ENCODE measurements at regions not wholly inside any gene's neighbourhood (a gene's known extent, or its start where the extent isn't known, plus 50 kb on each side); places are given as distances from the start of the nearest gene placed in this dataset.

DNA sequence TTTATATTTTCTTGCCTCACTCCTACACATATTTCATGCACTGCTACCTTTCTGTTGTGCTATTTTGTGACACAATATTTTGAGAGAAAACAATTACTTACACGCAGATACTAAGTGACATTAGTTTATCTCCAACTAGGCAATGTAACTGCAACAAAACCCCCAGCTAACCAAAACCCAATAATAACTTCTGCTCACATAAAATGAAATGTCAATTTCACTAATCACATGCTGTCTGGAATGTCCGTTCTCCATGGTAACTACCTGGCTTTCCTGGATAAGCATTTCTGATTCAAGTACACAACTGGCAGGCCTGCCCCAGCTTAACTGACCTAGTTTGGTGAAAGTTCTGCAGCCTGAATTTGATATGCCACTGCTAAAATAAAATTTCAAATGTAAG is 313.5 kb downstream of the TMA16 start:
- H3K27me3 Mint-ChIP-seq: peaks cover 3% of the 10 kb centered on the region
- no peak for DNase-seq (ENCODE audit: extremely low spot score, unreplicated experiment)
- no peaks in the 10 kb centered on the region for H3K9me3 Mint-ChIP-seq
- TF ChIP-seq, protein P1, sequence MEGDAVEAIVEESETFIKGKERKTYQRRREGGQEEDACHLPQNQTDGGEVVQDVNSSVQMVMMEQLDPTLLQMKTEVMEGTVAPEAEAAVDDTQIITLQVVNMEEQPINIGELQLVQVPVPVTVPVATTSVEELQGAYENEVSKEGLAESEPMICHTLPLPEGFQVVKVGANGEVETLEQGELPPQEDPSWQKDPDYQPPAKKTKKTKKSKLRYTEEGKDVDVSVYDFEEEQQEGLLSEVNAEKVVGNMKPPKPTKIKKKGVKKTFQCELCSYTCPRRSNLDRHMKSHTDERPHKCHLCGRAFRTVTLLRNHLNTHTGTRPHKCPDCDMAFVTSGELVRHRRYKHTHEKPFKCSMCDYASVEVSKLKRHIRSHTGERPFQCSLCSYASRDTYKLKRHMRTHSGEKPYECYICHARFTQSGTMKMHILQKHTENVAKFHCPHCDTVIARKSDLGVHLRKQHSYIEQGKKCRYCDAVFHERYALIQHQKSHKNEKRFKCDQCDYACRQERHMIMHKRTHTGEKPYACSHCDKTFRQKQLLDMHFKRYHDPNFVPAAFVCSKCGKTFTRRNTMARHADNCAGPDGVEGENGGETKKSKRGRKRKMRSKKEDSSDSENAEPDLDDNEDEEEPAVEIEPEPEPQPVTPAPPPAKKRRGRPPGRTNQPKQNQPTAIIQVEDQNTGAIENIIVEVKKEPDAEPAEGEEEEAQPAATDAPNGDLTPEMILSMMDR (conservative IDR thresholded peaks at IDR 0.05): no peak
- H3K36me3 Mint-ChIP-seq: no peaks in the 10 kb centered on the region
- H3K4me3 Mint-ChIP-seq: no peak overlapping the region
- H3K4me1 Mint-ChIP-seq (ENCODE audit: unreplicated experiment): peaks cover 6% of the 10 kb centered on the region
- H3K27ac Mint-ChIP-seq: no peak overlapping the region

DNA sequence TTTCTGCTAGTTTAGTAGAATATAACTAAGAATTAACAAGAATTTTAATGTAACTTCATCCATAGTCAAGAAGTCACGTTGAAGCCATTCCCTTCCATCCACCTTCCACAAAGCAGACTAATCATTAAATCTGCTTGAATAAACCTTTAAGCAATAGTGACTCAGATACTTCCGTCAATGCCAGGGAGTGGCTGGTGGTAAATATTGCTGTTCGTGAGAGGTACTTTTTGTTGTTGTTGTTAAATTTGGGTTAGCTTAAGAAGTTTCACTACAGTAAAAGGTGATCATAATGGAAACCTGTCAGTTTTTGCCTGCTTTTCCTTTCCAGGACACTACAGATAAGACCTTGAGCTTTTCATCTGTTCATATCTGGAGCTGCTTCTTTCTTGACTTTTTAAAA is 316.3 kb downstream of the TMA16 start:
- no peaks in the 10 kb centered on the region for H3K36me3 Mint-ChIP-seq
- TF ChIP-seq, protein P1 (conservative IDR thresholded peaks at IDR 0.05): no peak

DNA sequence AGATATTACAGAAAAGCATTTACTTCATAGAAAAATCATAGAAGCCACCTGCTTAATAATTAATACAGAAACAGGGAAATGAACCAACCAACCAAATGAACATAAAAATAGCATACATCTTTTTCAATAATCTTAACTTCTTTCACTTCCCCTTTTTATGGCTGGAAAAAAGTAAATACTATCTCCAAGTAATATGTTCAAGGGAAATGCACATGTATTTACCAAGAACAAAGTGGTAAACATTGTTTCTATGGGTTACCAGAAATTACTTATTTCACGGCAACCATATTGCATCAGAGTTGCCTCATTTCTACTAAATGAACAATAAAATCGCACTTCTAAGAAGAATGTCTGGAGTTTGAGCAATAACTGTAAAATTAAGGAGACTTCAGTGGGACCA is 321.3 kb downstream of the TMA16 start:
- H3K27ac Mint-ChIP-seq: no peak overlapping the region
- no peaks in the 10 kb centered on the region for H3K9me3 Mint-ChIP-seq
- TF ChIP-seq, protein P1 (conservative IDR thresholded peaks at IDR 0.05): no peak
- no peak overlapping the region for H3K4me3 Mint-ChIP-seq
- H3K36me3 Mint-ChIP-seq: no peaks in the 10 kb centered on the region
- DNase-seq (ENCODE audit: extremely low spot score, unreplicated experiment): no peak
- H3K4me1 Mint-ChIP-seq (ENCODE audit: unreplicated experiment): no peaks in the 10 kb centered on the region
- H3K27me3 Mint-ChIP-seq: no peaks in the 10 kb centered on the region

More for the DNA sequence above, 316.3 kb downstream of the TMA16 start:
- Mint-ChIP-seq H3K27me3 (peaks cover 2% of the 10 kb centered on the region), H3K4me3 (no peak overlapping the region), H3K27ac (no peak overlapping the region), H3K9me3 (no peaks in the 10 kb centered on the region), H3K4me1 (ENCODE audit: unreplicated experiment) (peaks cover 6% of the 10 kb centered on the region)
- no peak for DNase-seq (ENCODE audit: extremely low spot score, unreplicated experiment)

DNA sequence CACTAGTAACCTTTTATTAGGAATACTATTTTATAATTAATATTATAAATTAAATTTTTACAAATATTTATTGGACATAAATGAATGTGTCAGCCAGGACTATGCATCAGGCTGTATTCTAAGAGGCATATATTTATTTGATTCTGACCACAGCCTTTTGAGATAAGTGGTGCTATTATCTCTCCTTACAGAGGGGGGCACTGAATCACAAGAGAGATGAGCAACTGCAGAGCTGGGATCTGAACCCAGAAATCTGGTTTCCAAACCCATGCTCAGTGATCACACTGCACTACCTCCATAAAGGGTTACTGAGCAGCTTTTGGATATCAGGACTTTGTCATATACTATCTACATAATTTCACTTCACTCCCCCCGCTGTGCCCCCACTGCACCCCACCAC is 322.0 kb downstream of the TMA16 start:
- Mint-ChIP-seq H3K27me3 (no peaks in the 10 kb centered on the region), H3K9me3 (no peaks in the 10 kb centered on the region), H3K27ac (no peak overlapping the region), H3K4me3 (no peak overlapping the region), H3K36me3 (no peaks in the 10 kb centered on the region), H3K4me1 (ENCODE audit: unreplicated experiment) (no peaks in the 10 kb centered on the region)
- no peak for DNase-seq (ENCODE audit: extremely low spot score, unreplicated experiment)
- TF ChIP-seq, protein P1 (conservative IDR thresholded peaks at IDR 0.05): no peak

DNA sequence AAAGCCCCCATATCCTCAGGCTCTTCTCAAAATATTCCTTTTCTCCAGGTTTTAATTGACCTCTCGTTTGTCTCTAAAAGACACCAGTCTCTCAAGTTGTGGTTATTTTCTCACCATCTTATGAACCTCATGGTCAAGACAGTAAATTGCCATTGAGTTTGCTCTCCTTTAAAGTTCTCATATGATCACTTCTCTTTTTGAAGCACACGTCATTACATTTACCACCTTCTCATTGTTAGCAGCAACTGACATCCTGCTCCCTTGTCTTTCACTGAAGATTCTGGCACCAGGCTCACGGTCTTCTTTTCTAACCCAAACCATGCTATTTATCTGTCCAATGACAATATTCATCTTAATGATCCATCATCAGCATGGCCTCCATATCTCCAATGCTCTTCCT is 324.2 kb downstream of the TMA16 start:
- Mint-ChIP-seq H3K9me3 (no peaks in the 10 kb centered on the region), H3K4me3 (no peak overlapping the region), H3K4me1 (ENCODE audit: unreplicated experiment) (no peaks in the 10 kb centered on the region), H3K27ac (no peak overlapping the region), H3K27me3 (no peaks in the 10 kb centered on the region), H3K36me3 (no peaks in the 10 kb centered on the region)
- TF ChIP-seq, protein P1 (conservative IDR thresholded peaks at IDR 0.05): no peak
- no peak for DNase-seq (ENCODE audit: extremely low spot score, unreplicated experiment)

DNA sequence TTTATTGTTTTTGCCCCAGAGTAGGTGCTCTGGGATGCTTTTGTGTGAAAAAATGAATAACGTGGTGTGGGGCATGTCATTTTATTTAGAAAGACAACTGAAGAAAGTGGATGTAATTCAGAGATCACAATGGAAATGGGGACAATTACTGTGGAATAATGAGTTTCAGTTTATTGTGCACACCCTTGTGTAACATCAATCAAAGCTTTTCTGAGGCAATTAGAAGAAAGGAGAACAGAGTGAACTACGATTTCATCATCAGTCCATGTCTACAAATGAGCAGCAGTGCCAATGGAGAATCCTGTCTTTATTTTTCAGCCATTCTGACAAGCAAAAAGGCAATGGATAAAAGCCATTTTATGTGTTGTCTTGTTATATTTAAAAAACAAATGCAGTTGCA is 339.2 kb downstream of the TMA16 start:
- no peaks in the 10 kb centered on the region for H3K36me3 Mint-ChIP-seq
- no peak for DNase-seq (ENCODE audit: extremely low spot score, unreplicated experiment)
- TF ChIP-seq, protein P1 (conservative IDR thresholded peaks at IDR 0.05): no peak

More for the DNA sequence above, 339.2 kb downstream of the TMA16 start:
- no peak overlapping the region for H3K27ac Mint-ChIP-seq
- no peaks in the 10 kb centered on the region for H3K9me3 Mint-ChIP-seq
- H3K27me3 Mint-ChIP-seq: no peaks in the 10 kb centered on the region
- H3K4me1 Mint-ChIP-seq (ENCODE audit: unreplicated experiment): no peaks in the 10 kb centered on the region
- H3K4me3 Mint-ChIP-seq: no peak overlapping the region

Measured in type B pancreatic cell (in vitro differentiated cells).